Neural cell (in vitro differentiated cells): ENCODE measurements at regions not wholly inside any gene's neighbourhood (a gene's known extent, or its start where the extent isn't known, plus 50 kb on each side); places are given as distances from the start of the nearest gene placed in this dataset.

Experiments used
- H2AFZ ChIP-seq: fragments of 200-600, 300-800 bp; sonication (generic), shearing (Covaris generic); 2 replicates; pipeline ENCODE4 v1.6.0; 2014; ENCODE audit warnings: low read depth, mild to moderate bottlenecking, antibody characterized with exemption, low read length, moderate library complexity
- H3F3A ChIP-seq: fragments of 200-600 bp; shearing (Covaris generic); 2 replicates; pipeline ENCODE4 v1.6.1; 2016; ENCODE audit warnings: mild to moderate bottlenecking, moderate library complexity, mixed read lengths, antibody characterized with exemption, low read length; ENCODE audit not compliant: insufficient read depth, poor library complexity, severe bottlenecking
- H3K27ac ChIP-seq: fragments of 200-600, 300-800 bp; sonication (generic), shearing (Covaris generic); 2 replicates; pipeline ENCODE4 v1.5.1; 2014; ENCODE audit warnings: mild to moderate bottlenecking, low read length, moderate library complexity
- H3K27me3 ChIP-seq: fragments of 300-800, 200-600 bp; sonication (generic), shearing (Covaris generic); 2 replicates; pipeline ENCODE4 v1.6.0; 2014; ENCODE audit warnings: mild to moderate bottlenecking, low read depth, low read length, moderate library complexity; ENCODE audit not compliant: insufficient read depth
- H3K36me3 ChIP-seq: fragments of 300-800, 200-600 bp; sonication (generic), shearing (Covaris generic); 2 replicates; pipeline ENCODE4 v1.5.1; 2014; ENCODE audit warnings: mild to moderate bottlenecking, antibody characterized with exemption, low read length, moderate library complexity; ENCODE audit not compliant: insufficient read depth
- H3K4me2 ChIP-seq: fragments of 300-800, 200-600 bp; sonication (generic), shearing (Covaris generic); 2 replicates; pipeline ENCODE4 v1.6.0; 2014; ENCODE audit warnings: mild to moderate bottlenecking, low read length
- H3K4me3 ChIP-seq: fragments of 300-800, 200-600 bp; sonication (generic), shearing (Covaris generic); 2 replicates; pipeline ENCODE4 v1.5.1; 2014; ENCODE audit warnings: mild to moderate bottlenecking, low read length, moderate library complexity
- H3K79me2 ChIP-seq: fragments of 200-600 bp; shearing (Covaris generic); replicated peaks from 2 replicates; pipeline ENCODE4 v1.6.0; 2014; ENCODE audit warnings: mild to moderate bottlenecking, low read length, moderate library complexity; ENCODE audit not compliant: insufficient read depth
- H3K9ac ChIP-seq: fragments of 300-800, 200-600 bp; sonication (generic), shearing (Covaris generic); 2 replicates; pipeline ENCODE4 v1.6.1; 2016; ENCODE audit warnings: mild to moderate bottlenecking, low read length, mixed read lengths
- H3K9me2 ChIP-seq: fragments of 200-600 bp; shearing (Covaris generic); 2 replicates; pipeline ENCODE4 v1.6.1; 2016; ENCODE audit warnings: mild to moderate bottlenecking, low read length, mixed read lengths; ENCODE audit not compliant: insufficient read depth
- H3K9me3 ChIP-seq: fragments of 200-600, 300-800 bp; sonication (generic), shearing (Covaris generic); 2 replicates; pipeline ENCODE4 v1.6.1; 2016; ENCODE audit warnings: mild to moderate bottlenecking, mixed run types, low read length, moderate library complexity, mixed read lengths
- H4K20me1 ChIP-seq: fragments of 200-600 bp; shearing (Covaris generic); 2 replicates; pipeline ENCODE4 v1.6.1; 2016; ENCODE audit warnings: mild to moderate bottlenecking, mixed run types; ENCODE audit not compliant: insufficient read depth
- EP300 ChIP-seq: fragments of 450-650 bp; conservative IDR thresholded peaks from 2 replicates; pipeline ENCODE4 v1.6.1; 2014; ENCODE audit warnings: antibody characterized with exemption, mild to moderate bottlenecking, moderate library complexity; ENCODE audit not compliant: poor library complexity, severe bottlenecking
- EZH2 ChIP-seq: fragments of 200-600, 300-800 bp; shearing (Covaris generic), sonication (generic); IDR thresholded peaks from 2 replicates; pipeline ENCODE4 v1.6.1; 2014; ENCODE audit warnings: antibody characterized with exemption, low read length, borderline replicate concordance, mild to moderate bottlenecking; ENCODE audit not compliant: insufficient read depth, poor library complexity, severe bottlenecking
- MXI1 ChIP-seq: fragments of 450-650 bp; conservative IDR thresholded peaks from 2 replicates; pipeline ENCODE4 v1.6.1; 2014; ENCODE audit warnings: antibody characterized with exemption, mild to moderate bottlenecking; ENCODE audit not compliant: poor library complexity, severe bottlenecking
- POLR2AphosphoS5 ChIP-seq: IDR thresholded peaks from 2 replicates; pipeline ENCODE4 v1.6.1; 2012
- RAD21 ChIP-seq: fragments of 450-650 bp; conservative IDR thresholded peaks from 2 replicates; pipeline ENCODE4 v1.6.1; 2014; ENCODE audit warnings: antibody characterized with exemption, mild to moderate bottlenecking, moderate library complexity
- REST ChIP-seq: IDR thresholded peaks from 2 replicates; pipeline ENCODE4 v1.6.1; 2012; ENCODE audit warnings: borderline replicate concordance
- SMC3 ChIP-seq: fragments of 450-650 bp; conservative IDR thresholded peaks from 2 replicates; pipeline ENCODE4 v1.6.1; 2014; ENCODE audit warnings: antibody characterized with exemption, mild to moderate bottlenecking, moderate library complexity; ENCODE audit not compliant: poor library complexity
- TAF1 ChIP-seq: IDR thresholded peaks from 2 replicates; pipeline ENCODE4 v1.6.1; 2012; ENCODE audit warnings: low read depth
- TF ChIP-seq, protein P1 (sequence below): fragments of 450-650 bp; IDR thresholded peaks from 2 replicates; pipeline ENCODE4 v1.5.1; 2014; ENCODE audit warnings: antibody characterized with exemption, mild to moderate bottlenecking, moderate library complexity; ENCODE audit not compliant: poor library complexity, severe bottlenecking

GRCh38 chr6:134114918-134115714, 62.7 kb upstream of the SLC2A12 start:
- H3K9me3 ChIP-seq: no peaks in the 10 kb centered on the region
- H3K9me2 ChIP-seq: no peaks in the 10 kb centered on the region
- no peak overlapping the region for H2AFZ ChIP-seq
- no peaks in the 10 kb centered on the region for H3K27me3 ChIP-seq
- H3F3A ChIP-seq: no peaks in the 10 kb centered on the region
- H3K9ac ChIP-seq: no peak overlapping the region
- H3K4me3 ChIP-seq: no peak overlapping the region
- H3K79me2 ChIP-seq: no peaks in the 10 kb centered on the region
- TF ChIP-seq POLR2AphosphoS5: no peak
- no peak for TF ChIP-seq REST
- no peak for TF ChIP-seq MXI1
- TF ChIP-seq EZH2: no peak
- TF ChIP-seq TAF1: no peak
- TF ChIP-seq SMC3: no peak
- TF ChIP-seq RAD21: no peak
- TF ChIP-seq EP300: no peak
- TF ChIP-seq, protein P1, sequence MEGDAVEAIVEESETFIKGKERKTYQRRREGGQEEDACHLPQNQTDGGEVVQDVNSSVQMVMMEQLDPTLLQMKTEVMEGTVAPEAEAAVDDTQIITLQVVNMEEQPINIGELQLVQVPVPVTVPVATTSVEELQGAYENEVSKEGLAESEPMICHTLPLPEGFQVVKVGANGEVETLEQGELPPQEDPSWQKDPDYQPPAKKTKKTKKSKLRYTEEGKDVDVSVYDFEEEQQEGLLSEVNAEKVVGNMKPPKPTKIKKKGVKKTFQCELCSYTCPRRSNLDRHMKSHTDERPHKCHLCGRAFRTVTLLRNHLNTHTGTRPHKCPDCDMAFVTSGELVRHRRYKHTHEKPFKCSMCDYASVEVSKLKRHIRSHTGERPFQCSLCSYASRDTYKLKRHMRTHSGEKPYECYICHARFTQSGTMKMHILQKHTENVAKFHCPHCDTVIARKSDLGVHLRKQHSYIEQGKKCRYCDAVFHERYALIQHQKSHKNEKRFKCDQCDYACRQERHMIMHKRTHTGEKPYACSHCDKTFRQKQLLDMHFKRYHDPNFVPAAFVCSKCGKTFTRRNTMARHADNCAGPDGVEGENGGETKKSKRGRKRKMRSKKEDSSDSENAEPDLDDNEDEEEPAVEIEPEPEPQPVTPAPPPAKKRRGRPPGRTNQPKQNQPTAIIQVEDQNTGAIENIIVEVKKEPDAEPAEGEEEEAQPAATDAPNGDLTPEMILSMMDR: no peak
- no peak overlapping the region for H3K4me2 ChIP-seq
- no peaks in the 10 kb centered on the region for H3K36me3 ChIP-seq
- H4K20me1 ChIP-seq: no peaks in the 10 kb centered on the region
- no peak overlapping the region for H3K27ac ChIP-seq

GRCh38 chr6:134114489-134114888, 62.1 kb upstream of the SLC2A12 start:
- Histone ChIP-seq H3K79me2 (no peaks in the 10 kb centered on the region), H3K9ac (no peak overlapping the region), H3K4me2 (no peak overlapping the region), H3K9me3 (no peaks in the 10 kb centered on the region), H4K20me1 (no peaks in the 10 kb centered on the region), H3K27me3 (no peaks in the 10 kb centered on the region), H3K36me3 (no peaks in the 10 kb centered on the region), H2AFZ (no peak overlapping the region), H3K4me3 (no peak overlapping the region), H3K27ac (no peak overlapping the region), H3F3A (no peaks in the 10 kb centered on the region), H3K9me2 (no peaks in the 10 kb centered on the region)
- no peak for TF ChIP-seq POLR2AphosphoS5
- no peak for TF ChIP-seq TAF1

- Histone ChIP-seq H3K79me2 (no peaks in the 10 kb centered on the region), H2AFZ (no peak overlapping the region), H3K27ac (no peak overlapping the region)
These were observed 59.3 kb upstream of the SLC2A12 start for GRCh38 chr6:134111726-134112125.

More at GRCh38 chr6:134111726-134112125, 59.3 kb upstream of the SLC2A12 start:
- Histone ChIP-seq H3K9me3 (no peaks in the 10 kb centered on the region), H3K36me3 (no peaks in the 10 kb centered on the region), H3K27me3 (no peaks in the 10 kb centered on the region), H3K4me3 (no peak overlapping the region), H4K20me1 (no peaks in the 10 kb centered on the region), H3K9me2 (no peaks in the 10 kb centered on the region), H3F3A (no peaks in the 10 kb centered on the region), H3K9ac (no peak overlapping the region), H3K4me2 (no peak overlapping the region)
- no peak for TF ChIP-seq MXI1
- TF ChIP-seq RAD21: no peak
- TF ChIP-seq TAF1: no peak
- TF ChIP-seq SMC3: no peak
- no peak for TF ChIP-seq REST
- no peak for TF ChIP-seq EP300
- TF ChIP-seq POLR2AphosphoS5: no peak
- TF ChIP-seq EZH2: no peak
- TF ChIP-seq, protein P1: no peak
